ENCODE measurements at regions not wholly inside any gene's neighbourhood (a gene's known extent, or its start where the extent isn't known, plus 50 kb on each side); places are given as distances from the start of the nearest gene placed in this dataset.

DNA sequence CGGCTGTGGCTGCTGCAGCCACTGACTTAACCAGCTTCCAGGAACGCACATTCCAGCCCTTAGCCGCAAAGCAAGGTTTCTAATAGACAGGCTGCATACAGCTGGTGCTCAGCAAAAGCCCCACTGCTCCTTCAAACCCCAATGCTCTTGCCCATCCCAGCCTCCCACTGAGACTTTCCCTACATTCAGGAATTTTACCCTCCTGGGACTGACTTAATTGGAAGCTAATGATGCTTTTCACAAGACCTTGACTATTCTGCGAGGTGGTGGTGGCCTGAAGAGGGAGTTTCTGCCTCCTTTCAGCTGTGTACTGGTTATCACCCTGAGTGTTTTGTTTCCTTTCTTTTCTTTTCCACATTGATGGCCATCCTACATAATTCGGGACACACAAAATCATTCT is 164.9 kb upstream of the IRX1 start:
- TF ChIP-seq POLR2A (IDR thresholded peaks at IDR 0.05), result no peak
- TF ChIP-seq, protein P1, sequence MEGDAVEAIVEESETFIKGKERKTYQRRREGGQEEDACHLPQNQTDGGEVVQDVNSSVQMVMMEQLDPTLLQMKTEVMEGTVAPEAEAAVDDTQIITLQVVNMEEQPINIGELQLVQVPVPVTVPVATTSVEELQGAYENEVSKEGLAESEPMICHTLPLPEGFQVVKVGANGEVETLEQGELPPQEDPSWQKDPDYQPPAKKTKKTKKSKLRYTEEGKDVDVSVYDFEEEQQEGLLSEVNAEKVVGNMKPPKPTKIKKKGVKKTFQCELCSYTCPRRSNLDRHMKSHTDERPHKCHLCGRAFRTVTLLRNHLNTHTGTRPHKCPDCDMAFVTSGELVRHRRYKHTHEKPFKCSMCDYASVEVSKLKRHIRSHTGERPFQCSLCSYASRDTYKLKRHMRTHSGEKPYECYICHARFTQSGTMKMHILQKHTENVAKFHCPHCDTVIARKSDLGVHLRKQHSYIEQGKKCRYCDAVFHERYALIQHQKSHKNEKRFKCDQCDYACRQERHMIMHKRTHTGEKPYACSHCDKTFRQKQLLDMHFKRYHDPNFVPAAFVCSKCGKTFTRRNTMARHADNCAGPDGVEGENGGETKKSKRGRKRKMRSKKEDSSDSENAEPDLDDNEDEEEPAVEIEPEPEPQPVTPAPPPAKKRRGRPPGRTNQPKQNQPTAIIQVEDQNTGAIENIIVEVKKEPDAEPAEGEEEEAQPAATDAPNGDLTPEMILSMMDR (IDR thresholded peaks at IDR 0.05), result no peak

Measured in transverse colon (tissue), 3 donors.